ENCODE measurements at regions not wholly inside any gene's neighbourhood (a gene's known extent, or its start where the extent isn't known, plus 50 kb on each side); places are given as distances from the start of the nearest gene placed in this dataset.

DNA sequence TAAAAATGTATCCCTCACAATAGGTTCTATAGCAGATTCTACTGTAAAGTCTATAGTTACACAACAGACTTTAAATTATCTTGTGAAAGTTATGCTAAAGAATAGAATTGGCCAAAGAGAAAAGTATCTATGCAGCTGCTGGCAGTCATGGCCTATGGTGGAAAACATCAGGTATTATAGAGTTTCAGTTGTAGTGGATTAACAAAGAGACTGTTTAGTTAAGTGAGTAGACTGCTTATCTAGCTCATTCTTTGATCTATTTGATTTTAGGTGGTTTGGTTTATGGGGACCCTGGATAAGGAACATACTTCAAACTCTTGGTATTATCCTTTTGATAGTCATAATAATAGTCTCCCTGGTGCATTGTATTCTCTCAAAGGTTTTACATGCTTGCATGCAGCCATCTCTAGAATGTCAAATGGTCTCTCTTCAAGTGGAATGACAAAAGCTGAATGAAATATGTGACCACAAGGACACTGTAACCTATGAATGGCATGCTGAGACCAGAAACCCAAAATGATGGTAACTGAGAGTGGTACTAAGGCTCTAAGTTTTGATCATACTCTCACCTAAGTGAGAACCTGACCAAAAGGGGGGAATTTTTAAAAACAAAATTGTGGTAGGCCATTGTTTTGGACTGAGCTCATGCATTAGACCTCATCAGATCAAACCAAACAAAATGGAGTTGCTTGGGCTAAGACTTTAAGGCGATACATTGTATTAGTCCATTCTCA is 54.9 kb upstream of the NAMPT start:
- DNase-seq = no peak

DNA sequence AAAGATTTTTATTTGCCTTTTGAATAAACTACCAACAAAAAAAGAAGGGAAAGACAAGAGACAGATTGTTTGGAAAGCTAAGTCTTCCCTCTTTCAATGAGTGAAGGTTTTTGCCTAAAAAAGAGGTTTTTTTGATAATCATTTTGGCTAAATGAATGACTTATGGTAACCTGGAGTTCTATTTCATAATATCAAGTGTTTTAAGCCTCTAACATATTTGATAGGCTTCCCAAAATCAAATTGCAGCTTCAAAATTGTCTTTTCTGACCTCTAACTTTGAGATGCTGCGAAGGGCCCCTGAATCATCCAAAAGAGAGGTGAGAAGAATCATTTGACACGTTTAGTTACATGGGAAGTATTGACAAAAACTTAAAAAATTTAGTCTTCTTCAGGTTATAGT is 53.0 kb upstream of the NAMPT start:
- DNase-seq = no peak

DNA sequence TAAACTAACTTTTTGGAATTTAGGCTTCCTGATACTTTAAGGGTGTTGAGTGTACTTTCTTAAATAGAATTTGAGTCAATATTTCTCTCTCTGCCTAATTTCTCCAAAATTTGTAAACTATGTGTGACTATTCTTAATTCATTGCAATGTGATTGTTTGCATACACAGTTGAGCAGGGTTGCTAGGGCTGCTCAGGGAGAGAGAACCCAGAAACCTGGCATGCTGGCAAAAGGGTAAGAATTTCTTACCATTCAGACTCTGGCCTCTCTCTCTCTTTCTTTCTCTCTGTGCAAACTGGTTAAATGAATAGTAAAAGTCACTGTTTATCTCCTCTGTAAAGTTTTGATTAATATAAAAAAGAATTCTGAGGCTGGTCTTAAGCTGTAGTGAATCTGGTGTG is 51.0 kb upstream of the NAMPT start:
- no peak for DNase-seq
